Panc1 (cell line): ENCODE measurements at regions not wholly inside any gene's neighbourhood (a gene's known extent, or its start where the extent isn't known, plus 50 kb on each side); places are given as distances from the start of the nearest gene placed in this dataset.

Experiments
- CTCF ChIP-seq: fragments of 450-650 bp; IDR thresholded peaks from 2 replicates; pipeline ENCODE4 v1.5.1; 2017; ENCODE audit warnings: mild to moderate bottlenecking
- POLR2AphosphoS5 ChIP-seq: IDR thresholded peaks from 2 replicates; pipeline ENCODE4 v1.6.1; 2012; ENCODE audit warnings: mild to moderate bottlenecking, low read depth, low read length, moderate library complexity
- REST ChIP-seq, 2 experiments: IDR thresholded peaks; 2 replicates each; pipeline ENCODE4 v1.6.1; 2011 to 2012; ENCODE audit warnings: low read depth in 2 of 2, control low read depth in 1 of 2, low read length in 1 of 2, mild to moderate bottlenecking in 1 of 2, moderate library complexity in 1 of 2; ENCODE audit not compliant: insufficient read depth in 1 of 2

GRCh38 chr13:102472650-102473049 is 70.8 kb upstream of the FGF14 start:
- no peak for TF ChIP-seq CTCF
- no peak for TF ChIP-seq POLR2AphosphoS5
- no peak for TF ChIP-seq REST (IDR thresholded peaks at IDR 0.05; ENCODE audit: insufficient read depth in 1 of 2, low read depth in 2 of 2, low read length in 1 of 2)
